Dermis blood vessel endothelial cell (primary cell): ENCODE measurements at regions not wholly inside any gene's neighbourhood (a gene's known extent, or its start where the extent isn't known, plus 50 kb on each side); places are given as distances from the start of the nearest gene placed in this dataset.
A peak's percentile ranks its signal among the peaks of the same experiment; 100 is the strongest.
"Not testable (repeated sequence)": the region's sequence is repeated elsewhere in the genome, so short reads cannot be mapped to it uniquely, and the experiment has no call there.

Experiments used
- DNase-seq: peaks from one replicate; pipeline ENCODE4 v3.0.0; 2010

GRCh38 chr13:97878431-97879375, 74.8 kb upstream of the IPO5 start:
- DNase-seq = no peak

DNA sequence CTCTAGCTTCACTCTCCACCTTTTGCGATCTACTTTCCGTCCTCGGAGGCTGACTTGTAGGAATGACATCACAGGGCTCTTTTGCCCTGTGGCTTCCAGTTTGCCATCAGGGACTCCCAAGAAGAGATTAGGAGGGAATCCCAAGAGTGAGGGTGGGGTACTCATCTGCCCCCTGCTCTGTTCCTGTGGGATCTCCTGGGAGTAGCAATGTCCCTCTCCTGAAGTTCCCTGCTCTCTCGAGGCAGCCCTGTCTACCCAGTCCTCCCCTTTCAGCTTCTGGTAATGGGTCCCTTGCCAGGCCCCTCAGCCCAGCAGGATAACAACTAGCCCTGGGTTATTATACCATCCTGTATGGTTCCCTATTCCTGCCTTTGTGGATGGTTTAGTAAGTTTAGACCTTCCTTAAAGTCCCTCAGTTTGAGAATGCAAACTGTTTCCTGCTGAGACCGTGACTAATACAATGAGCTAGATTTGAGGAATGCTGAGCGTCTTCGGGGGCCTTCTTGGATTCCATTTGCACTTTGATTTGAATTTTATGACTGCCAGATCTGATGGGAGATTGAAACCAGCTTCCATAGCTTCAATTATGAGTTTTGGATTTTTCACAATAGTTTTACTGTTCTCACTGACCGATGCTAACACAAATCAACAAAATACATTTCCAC, 73.7 kb upstream of the IPO5 start:
- DNase-seq = peak; percentile 78

DNA sequence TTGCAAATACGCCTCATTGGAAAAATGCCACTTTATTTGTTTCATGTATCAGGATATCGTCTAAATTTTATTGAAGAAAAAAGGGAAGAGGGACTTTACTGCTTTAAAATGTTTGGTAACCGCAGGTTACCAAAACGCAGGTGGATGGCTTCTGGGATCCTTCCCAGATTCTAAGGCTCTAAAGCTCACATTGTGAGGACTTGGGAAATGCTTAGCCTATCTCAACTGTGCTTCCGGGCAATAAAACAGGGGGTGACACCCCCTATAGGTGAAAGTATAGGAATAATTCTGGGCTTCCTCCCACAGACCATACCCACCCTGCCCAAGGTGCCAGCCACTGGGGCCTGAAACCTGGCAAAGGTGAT, 73.2 kb upstream of the IPO5 start:
- no peak for DNase-seq

GRCh38 chr13:97881556-97881955, 71.9 kb upstream of the IPO5 start:
- DNase-seq = no peak

DNA sequence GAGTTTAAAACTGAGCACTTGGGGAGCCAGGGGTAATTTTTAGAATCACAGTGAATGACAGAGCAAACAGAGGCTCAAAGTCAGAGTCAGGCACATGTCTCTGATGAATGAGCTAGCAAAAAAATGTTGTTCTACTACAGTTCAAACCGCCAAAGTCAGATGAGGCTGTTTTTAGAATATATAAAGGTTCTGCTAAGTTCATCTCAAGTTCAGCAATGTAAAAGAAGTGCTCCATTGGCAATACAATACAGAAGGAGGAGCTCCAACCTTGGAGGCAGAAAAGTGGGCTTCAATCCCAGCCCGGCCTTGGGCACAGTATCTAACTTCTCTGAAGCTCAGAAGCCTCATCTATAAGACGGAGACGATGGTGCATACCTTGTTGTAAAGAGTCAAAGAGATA, 70.1 kb upstream of the IPO5 start:
- no peak for DNase-seq

DNA sequence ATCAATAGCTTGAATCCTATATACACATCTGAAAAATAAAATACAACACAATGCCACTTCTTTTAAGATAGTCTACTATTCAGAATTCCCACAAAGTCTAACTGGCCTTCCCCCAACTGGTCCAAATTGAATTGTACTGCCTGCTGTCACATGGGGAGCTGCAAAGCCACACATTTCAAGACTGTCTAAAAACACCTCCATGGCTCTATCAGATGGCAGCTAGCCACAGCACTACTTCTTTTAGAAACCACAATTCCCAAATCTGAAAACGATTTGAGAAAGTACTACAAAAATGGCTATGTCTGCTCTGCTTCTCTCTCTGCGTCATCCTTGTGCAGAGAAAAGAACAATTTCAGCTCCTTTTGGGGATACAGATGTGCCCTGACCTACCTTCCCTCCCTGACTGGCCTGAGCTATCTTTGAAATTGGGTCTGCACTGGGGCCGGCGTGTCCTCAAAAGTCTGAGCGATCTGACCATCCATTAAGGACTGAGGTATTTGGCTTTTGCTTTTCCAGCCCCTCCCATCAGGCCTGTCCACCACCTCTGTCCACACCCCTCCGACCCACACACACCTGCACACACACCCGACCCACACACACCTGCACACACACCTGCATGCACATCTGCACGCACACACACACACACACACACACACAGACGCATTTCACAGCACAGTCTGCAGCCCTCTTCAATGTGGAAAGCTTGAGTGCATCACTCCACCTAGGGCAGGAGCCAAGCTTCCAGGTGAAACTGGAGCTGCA, 68.6 kb upstream of the IPO5 start:
- no peak for DNase-seq

DNA sequence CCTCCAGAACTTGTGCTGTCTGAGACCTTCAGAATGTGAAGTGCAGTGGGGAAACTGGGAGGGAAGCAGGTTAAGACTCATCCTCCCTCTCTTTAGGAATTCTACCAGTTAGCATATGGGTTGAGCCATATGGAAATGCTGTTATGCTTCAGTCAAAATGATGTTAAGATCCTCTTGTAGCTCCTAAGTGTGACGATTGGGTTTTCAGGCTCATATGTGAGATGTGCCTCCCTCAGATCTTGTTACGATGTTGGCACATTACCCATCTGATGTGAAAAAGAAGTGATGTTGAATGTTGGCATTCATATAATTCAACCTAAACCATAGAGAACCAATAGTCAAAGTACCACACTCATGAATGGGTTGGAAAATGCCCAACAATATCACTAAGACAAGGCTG, 67.8 kb upstream of the IPO5 start:
- DNase-seq = no peak

GRCh38 chr13:97889803-97890202, 63.7 kb upstream of the IPO5 start:
- no peak for DNase-seq

GRCh38 chr13:97890573-97890972, 62.9 kb upstream of the IPO5 start:
- no peak for DNase-seq

DNA sequence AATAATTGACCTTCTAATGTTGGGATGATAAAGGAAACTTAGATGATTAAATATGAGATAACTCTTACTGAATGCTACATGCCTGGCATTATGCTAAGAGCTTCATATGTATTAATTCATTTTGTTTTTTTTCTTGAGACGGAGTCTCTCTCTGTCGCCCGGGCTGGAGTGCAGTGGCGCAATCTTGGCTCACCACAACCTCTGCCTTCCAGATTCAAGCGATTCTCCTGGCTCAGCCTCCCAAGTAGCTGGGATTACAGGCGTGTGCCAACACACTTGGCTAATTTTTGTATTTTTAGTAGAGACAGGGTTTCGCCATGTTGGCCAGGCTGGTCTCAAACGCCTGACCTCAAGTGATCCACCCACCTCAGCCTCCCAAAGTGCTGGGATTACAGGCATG, 61.5 kb upstream of the IPO5 start:
- not testable (repeated sequence) for DNase-seq

- no peak for DNase-seq
Observed at GRCh38 chr13:97892717-97893116, 60.8 kb upstream of the IPO5 start.

DNA sequence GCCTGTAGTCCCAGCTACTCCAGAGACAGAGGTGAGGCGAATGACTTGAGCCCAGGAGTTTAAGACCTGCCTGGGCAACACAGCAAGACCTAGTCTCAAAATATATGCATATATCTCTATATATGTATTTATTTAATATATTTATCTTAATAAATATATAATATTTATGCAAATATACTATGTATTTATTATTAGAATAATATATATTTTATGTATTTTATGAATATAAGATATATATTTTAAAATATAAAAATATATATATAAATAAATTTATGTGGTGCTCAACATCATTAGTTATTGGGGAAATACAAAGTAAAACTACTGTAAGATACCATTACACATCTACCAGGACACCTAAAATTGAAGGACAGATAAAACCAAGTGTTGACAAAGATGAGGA, 58.1 kb upstream of the IPO5 start:
- DNase-seq = no peak

DNA sequence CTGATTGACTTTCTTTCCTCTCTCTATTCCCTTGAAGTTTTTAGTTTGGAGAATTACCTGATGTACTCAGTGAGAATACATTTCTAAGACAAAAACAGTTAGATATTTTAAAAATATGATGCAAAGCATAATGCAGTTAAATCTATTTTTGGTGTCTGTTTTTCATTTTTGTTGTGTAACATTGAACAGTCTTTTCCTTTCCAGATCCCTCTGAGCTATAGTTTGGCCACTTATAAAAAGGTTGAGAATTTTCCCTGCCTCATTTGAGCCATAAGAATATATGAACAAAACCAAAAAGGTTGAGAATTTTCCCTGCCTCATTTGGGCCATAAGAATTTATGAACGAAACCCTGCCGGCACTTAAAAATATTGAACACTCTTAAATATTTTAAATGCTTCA, 57.0 kb upstream of the IPO5 start:
- no peak for DNase-seq

DNA sequence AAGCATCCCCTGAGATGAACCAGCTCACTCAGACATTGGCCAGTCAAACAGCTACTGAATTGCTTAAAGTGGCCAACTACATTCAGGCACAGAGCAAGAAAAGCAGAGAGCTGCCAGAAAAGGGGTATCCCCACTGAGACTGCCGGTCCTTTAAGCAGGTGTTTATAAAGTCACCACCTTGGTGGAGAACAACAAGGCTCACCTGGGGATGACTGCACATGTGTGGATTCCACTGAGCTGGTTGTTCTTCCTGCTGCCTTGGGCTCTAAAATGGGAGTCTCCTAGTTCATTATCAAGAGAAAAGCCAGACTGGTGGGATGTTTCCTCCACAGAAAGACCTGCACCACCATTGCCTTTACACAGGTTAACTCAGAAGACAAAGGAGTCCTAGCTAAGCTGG, 51.8 kb upstream of the IPO5 start:
- no peak for DNase-seq
